GM21528 (cell line): ENCODE measurements at regions not wholly inside any gene's neighbourhood (a gene's known extent, or its start where the extent isn't known, plus 50 kb on each side); places are given as distances from the start of the nearest gene placed in this dataset.
"Not testable (repeated sequence)": the region's sequence is repeated elsewhere in the genome, so short reads cannot be mapped to it uniquely, and the experiment has no call there.

Source experiments
- ATAC-seq: cut with Tn5 transposase; IDR thresholded peaks from one replicate; pipeline ENCODE4 v1.9.1; 2021; ENCODE audit warnings: mild to moderate bottlenecking, moderate library complexity; ENCODE audit not compliant: unreplicated experiment, low FRiP score

DNA sequence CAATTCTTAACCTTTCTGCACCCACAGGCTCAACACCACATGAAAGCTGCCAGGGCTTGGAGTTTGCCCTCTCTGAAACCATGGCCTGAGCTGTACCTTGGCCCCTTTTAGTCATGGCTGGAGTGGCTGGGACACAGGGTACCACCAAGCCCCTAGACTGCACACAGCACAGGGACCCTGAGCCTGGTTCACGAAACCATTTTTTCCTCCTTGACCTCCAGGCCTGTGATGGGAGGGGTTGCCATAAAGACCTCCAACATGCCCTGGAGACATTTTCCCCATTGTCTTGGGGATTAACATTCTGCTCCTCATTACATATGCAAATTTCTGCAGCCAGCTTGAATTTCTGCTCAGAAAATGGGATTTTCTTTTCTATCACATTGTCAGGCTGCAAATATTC is 113.4 kb downstream of the XPNPEP1 start:
- not testable (repeated sequence) for ATAC-seq

DNA sequence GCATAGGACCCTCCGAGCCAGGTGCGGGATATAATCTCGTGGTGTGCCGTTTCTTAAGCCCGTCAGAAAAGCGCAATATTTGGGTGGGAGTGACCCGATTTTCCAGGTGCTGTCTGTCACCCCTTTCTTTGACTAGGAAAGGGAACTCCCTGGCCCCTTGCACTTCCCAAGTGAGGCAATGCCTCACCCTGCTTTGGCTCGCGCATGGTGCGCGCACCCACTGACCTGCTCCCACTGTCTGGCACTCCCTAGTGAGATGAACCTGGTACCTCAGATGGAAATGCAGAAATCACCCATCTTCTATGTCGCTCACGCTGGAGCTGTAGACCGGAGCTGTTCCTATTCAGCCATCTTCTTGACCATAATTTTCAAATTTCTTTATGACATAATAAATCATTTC is 122.1 kb downstream of the XPNPEP1 start:
- ATAC-seq, result not testable (repeated sequence)

DNA sequence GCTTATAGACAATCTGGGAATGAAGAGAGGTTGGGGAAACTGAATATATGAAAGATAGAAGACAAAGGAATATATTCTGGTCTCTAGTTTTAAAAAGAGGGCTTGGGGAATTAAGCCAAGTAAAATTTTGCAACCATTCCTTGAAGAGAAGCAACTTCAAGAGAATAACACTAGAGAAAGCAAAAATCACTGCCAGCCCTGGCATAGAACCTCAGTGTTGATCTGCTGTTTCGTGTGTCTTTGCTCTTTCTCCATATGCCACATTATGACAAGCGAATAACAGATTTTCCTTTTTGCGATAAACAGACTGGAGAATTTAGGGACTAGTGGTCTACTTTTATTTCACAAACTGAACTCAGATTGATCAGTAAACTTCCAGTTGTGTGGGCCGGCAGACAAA is 132.7 kb downstream of the XPNPEP1 start:
- no peak for ATAC-seq

DNA sequence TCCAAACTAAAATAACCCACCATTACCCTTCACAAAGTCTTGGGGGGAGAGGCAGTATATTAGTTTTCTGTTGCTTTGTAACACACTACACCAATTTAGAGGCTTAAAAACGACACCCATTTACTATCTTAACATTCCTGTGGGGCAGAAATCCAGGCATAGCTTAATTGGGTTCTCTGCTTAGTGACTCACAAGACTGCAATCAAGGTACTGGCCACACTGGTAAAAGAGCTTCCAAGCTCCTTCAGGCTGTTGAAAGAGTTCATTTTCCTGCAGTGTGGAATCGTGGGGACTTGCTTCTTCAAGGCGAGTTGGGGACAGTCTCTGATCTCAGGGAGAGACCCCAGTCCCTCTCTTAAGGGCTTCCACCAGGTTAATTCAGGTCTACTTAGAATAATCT is 139.1 kb downstream of the XPNPEP1 start:
- ATAC-seq, result no peak

DNA sequence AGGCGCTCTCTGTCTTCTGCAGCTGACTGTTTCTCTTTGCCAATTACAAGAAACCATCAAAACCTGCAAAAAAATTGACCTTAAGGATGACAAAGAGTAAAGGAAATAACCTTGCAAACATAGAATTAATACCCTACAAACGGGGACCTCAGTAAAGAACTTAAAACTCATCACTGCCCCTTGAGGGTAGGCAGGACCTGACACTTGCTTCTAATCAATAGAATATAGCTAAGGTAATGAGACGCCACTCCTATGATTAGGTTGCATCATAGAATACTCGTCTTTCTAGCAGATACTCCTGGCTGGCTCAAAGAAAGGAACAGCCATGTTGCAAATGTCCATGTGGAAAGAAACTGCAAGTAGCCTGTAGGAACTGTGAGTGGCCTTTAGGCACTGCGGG is 140.0 kb downstream of the XPNPEP1 start:
- no peak for ATAC-seq

DNA sequence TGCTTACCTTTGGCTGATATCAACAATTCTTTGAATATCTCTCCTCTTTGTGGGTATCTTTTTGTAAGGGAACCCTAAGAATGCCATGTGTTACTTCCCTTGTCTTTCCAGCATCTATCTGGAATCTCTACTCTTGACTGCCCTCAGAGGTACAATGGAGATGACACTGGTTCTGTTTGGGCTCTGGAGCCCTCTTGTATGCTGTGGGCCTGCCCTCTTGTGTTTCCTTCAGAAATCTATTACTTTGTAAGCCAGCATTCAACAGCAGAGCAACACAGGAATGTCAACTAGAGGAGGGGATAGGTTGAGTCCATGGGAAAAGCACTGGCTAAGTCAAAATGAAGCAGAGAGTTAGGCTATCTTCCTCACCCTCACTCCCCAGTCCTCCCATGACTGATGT is 142.3 kb downstream of the XPNPEP1 start:
- no peak for ATAC-seq

DNA sequence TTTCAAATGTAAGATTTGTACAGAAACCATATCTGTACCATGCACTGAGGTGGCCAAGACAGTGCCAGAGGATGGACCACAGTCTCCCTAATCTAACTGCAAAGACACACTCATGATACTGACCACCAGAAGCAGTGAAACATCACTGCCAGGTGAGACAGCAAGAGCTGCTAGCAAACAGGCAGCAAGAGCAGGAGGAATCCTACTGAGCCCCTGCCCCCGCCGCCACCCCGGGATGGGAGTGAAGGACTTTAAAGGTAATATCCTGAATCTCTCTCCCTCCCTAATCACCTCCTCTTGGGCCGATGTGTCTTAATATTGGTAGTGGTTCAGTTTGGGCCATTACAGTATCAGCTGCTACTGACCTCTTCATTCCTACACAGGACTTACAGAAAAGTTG is 144.3 kb downstream of the XPNPEP1 start:
- ATAC-seq, result no peak

DNA sequence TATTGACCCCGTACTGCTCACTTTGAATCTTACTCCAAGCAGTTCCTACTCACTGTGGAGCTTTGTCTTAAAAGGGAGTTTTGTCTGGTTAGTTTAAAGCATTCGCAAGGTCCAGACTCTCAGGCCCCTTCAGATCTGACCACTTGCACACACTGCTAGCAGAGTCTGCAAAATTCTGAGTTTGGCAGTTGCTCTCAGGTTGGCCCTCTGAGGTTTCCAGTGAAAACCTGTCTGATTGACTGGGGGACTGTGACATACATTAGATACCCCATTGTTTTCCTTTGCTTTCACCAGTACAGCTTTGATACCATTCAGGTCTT is 149.2 kb downstream of the XPNPEP1 start:
- ATAC-seq, result no peak

DNA sequence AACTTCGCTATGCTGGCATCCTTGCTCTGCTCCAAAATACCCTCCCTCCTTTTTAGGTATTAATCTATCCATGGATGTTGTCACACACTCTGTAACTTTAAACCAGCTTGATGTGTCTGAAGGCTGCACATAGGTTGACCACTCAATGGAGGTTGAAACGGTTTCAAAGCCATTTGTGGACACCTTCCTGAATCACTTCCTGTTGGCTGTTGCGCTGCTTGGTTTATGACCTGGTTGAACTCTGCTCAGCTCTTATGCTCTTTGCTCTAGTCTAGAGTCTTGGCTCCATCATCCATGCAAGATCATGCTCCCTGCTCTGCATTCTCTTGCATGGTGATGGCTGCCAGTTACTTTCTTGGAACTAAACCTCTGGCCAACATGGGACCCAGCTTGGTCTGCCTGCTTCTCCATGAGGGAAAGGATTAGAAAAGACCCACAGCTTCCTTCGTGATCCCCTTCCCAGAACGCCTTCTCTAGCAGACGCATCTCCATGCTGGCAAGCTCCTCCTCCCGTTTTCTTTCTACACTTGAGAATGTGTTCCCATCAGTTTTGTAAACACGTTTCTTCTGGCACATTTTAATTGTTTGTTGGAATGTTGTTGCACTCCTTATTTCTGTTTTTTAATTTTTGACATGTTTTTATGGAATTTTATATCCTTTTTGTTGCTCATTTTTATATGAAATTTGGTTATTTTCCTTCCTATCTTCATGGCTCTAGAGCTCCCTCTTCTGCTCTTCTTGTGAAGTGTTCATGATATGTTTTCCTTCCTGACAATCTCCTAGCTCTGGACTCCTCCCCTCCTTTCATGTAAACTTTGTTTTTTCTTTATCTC is 149.8 kb downstream of the XPNPEP1 start:
- no peak for ATAC-seq

DNA sequence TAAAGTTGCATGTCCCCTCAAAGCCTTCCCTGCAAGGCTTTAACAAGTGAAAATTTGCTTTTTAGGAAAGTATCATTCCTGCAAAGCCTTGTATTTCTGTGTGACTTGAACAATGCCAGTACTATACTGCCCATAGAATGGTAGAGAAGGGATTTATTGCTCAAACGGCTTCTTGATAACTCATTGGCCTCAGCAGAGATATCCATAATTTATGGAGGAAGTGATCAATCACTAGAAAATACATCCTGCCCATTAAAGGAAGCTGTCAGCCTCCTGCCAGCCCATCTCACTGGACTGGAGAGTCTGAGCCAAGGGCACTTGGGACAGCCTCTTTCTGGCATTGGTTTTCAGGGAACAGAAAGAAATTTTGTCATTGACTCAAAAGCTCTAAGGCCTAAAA is 152.6 kb downstream of the XPNPEP1 start:
- no peak for ATAC-seq

DNA sequence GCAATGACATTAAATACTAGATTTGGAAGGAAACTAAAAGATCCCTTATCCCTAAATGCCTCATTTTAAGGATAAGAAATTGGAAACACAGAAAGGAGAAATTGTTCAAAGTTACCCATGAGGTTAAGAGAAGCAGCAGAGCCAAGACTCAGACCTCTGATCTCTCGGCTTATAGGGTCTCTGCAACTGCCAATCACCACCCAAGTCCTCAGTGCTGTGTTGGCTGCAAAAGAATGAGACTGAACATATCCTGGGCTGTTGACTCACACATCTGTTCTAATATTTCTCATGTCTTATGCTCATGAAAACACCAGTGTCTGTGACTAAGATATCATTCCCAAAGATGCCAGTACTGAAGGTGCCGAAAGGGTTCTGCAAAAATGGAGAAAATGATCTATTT is 153.3 kb downstream of the XPNPEP1 start:
- ATAC-seq, result no peak

DNA sequence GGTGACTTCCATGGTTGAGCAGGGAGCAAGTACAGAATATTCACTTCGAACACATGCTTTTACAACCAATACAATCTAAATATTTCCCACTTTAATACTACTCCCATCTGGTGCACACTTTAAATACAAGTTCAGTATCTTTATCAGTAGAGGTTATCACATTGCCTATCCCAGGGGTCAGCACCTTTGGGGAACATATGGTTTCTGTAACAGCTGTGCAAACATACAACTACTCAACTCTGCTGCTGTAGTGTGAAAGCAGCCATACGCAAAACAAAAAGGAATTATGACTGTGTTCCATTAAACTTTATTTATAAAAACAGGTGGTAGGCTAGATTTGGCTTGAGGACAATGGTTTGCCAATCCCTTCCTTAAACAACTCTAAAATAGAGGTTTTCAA is 157.5 kb downstream of the XPNPEP1 start:
- no peak for ATAC-seq

DNA sequence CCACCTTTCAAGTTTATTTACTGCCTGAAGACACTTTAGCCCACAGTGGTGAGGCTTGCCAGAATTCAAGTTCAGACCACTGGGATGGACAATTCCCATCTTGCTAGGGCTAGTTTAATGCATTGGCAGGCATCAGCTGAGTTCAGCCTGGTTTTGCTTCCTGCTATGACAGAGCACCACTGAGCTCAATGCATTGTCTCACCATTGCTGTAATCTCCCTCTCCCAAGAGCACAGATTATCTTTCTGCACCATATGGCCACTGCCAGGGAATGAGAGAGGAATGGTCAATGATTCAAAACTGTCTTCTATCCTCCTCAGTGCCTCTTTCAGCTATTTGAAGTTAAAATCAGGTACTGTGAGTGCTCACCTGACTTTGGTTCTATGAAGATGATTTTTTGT is 160.8 kb downstream of the XPNPEP1 start:
- no peak for ATAC-seq

DNA sequence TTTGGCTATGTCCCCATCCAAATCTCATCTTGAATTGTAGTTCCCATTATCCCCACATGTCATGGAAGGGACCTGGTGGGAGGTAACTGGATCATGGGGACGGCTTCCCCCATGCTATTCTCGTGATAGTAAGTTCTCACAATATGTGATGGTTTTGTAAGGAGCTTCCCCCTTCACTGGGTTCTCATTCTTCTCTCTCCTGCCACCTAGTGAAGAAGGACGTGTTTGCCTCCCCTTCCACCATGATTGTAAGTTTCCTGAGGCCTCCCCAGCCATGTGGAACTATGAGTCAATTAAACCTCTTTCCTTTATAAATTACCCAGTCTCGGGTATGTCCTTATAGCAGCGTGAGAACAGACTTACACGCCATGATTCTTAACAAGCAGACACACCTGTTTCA is 165.6 kb downstream of the XPNPEP1 start:
- ATAC-seq, result not testable (repeated sequence)

DNA sequence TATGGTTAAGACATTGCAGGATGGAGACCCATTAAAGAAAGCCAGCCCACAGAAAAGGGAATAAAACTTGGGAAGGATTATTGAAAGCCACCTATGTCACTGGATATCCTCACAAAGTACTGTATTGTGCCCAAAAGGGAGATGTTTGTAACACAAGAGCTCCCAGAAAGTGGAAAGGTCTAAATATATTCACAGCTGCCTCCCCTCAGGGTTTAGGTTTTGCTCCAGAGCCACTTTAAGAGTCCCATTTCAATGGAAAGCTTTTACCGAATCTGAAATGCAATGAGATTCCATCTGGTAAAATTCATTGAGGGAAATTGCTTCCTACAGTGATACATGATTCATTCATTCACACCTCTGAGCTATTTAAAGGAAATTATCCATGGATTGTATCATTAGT is 176.4 kb downstream of the XPNPEP1 start:
- no peak for ATAC-seq

DNA sequence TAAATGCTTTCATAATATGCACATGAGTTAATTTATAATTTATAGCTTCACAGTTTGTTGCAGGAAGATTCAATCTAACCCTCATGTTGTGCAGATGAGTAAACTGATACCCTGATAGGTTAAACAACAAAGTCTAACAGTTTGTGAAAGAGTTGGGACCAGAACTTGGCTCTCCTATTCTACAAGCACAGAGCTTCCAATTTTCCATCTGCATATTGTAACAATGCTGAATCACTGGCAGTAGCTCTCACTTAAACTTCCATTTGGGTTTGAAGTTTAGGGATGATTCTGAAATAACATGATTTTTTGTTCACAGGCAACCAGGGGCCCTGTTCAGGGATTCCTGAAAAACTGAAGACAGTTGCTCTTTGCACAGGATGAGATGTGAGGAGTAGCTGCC is 179.3 kb downstream of the XPNPEP1 start:
- no peak for ATAC-seq

DNA sequence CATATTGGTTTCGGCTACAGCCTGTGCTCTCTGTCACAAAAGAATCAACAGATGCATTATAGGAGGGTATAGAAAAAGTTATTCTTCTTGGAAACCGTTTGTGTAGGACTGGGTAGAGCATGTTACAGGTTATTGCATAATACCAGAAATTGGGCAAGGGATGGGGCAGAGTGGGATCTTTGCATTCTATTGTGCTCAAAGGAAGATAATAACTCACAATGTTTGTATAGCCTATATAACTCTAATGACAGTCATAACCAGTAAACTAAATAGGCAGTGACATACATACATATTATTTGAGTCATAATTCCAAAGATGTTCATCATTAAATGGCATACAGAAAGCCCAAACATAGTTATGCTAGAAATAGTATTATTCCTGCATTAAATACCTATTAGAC is 179.7 kb downstream of the XPNPEP1 start:
- no peak for ATAC-seq

DNA sequence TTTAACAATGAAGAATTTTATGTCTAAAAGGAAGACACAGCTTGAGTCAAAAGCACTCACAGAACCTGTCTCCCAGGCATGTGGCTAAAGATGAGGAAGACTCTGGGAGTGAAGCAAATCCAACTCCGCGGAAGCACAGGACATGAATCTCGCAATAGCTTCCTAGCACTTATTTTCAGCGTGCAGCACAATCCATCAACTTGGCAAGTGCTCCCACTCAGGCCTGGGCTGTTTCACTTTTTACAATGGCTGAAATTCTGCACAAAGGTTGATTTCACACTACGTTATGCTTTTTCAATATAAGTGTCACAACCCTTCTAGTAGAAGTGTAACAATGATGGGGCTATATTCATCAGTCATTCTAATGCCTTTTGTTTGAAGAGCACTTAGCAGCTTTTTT is 180.2 kb downstream of the XPNPEP1 start:
- no peak for ATAC-seq

DNA sequence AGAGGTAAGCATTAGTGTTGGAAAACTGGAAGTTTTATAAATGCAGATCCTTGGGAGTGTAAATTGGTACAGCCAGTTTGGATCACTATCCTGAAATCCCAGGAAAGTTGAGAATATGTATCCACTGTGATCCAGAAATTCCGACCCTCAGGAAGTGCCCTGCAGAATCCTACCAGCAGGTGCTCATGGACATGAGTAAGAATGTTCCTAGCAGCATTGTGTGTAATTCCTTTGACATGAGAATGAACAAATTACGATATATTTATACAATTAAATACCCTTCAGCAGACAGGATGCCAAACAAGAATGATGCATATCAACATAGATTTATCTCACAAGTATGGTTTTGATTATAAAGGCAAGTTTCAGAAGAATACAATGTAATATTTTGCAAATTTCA is 181.6 kb downstream of the XPNPEP1 start:
- ATAC-seq, result no peak

DNA sequence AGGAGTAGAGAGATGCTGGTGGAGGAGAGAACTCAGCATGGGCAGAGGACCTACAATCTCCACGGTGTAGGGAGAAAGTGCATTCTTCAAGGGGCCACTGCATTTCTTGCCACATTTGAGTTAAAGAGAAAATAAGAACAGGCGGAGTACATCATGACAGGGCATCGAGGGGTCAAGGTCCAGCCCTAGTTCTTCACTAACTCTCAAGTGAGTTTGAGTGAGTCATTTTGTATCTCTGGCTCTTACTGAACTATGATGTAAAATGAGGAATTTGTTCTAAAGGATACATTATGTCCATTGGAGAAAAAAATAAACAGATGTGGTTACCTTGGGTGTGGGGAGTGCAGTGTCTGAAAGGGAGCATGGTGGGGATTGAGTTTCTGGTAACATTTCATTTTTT is 182.9 kb downstream of the XPNPEP1 start:
- no peak for ATAC-seq

DNA sequence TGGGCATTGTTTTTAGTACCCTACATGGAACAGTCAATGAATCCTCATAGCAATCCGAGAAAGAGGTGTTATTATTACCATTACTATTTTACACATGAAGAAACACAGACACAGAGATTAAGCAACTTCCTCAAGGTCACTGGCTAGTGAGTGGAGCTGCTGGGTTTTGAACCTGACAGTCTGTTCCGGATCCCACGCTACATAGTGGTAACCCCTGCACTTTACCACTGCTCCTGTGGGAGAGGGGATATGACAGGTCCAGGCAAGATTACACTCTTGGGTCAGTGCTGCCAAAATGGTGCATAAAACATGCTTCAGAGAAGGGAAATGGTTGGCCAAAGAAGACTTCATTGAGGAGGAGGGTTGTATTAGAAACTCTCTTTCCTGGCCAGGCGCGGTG is 185.7 kb downstream of the XPNPEP1 start:
- ATAC-seq, result no peak

DNA sequence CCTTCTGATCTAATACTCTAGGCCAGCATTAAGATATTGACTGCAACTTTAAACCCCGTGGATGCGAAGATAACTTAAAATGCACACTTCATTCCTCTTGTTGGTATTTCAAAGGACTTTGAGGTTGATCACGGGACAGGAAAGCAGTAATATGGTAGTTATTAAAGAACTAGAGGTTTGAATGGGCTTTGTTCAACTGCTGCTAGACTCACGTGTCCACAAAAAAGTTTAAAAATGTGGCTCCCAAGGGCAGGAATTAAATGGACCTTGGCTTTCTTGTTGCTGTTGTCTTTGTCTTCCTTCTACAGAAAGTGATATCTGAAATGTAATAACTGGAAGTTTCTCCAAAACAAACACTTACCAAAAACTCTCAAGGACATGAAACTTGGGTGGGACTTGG is 186.3 kb downstream of the XPNPEP1 start:
- no peak for ATAC-seq

DNA sequence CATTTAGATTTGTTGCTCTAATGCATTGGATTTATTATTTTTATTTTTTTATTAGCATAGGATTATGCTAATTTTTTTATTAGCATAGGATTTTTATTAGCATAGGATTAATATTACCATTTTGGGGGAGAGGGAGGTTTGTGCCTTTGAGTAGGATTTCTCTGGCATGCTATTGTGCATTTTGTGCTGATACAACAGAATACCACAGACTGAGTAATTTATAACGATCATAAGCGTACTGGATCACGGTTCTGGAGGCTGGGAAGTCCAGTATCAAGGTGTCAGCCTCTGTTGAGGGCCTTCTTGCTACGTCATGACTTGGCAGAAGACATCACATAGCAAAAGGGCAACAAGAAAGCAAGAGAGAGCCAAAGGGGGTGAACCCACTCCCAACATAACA is 187.5 kb downstream of the XPNPEP1 start:
- no peak for ATAC-seq
